ENCODE measurements at regions not wholly inside any gene's neighbourhood (a gene's known extent, or its start where the extent isn't known, plus 50 kb on each side); places are given as distances from the start of the nearest gene placed in this dataset.

DNA sequence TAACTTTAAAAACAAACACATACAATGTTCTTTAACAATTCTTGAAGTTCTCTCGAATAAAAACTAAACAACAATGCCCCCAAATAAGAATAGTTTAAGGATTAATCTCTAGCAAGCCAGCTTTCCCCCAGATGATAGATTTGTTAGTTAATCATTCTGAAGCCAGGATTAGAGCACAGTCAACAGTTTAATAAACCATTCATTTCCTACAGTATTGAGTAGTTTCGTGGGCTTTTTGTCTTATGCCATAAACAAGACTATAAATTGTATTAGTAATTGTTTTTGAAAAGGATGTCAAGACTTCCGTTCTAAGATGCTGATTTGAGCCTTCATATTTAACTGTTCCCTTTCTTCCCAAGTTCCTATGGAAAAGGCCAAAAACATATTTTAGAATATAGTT lies 136.6 kb downstream of the PIK3R1 start:
- TF ChIP-seq, protein P1, sequence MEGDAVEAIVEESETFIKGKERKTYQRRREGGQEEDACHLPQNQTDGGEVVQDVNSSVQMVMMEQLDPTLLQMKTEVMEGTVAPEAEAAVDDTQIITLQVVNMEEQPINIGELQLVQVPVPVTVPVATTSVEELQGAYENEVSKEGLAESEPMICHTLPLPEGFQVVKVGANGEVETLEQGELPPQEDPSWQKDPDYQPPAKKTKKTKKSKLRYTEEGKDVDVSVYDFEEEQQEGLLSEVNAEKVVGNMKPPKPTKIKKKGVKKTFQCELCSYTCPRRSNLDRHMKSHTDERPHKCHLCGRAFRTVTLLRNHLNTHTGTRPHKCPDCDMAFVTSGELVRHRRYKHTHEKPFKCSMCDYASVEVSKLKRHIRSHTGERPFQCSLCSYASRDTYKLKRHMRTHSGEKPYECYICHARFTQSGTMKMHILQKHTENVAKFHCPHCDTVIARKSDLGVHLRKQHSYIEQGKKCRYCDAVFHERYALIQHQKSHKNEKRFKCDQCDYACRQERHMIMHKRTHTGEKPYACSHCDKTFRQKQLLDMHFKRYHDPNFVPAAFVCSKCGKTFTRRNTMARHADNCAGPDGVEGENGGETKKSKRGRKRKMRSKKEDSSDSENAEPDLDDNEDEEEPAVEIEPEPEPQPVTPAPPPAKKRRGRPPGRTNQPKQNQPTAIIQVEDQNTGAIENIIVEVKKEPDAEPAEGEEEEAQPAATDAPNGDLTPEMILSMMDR (IDR thresholded peaks at IDR 0.05; ENCODE audit: insufficient read depth, low read length, severe bottlenecking), result no peak
- FAIRE-seq (no peak), DNase-seq (ENCODE audit: low read depth) (no peak)
- no peaks in the 10 kb centered on the region for H3K36me3 ChIP-seq (ENCODE audit: control insufficient read depth, insufficient read depth, low read length)
- H3K27me3 ChIP-seq (ENCODE audit: control insufficient read depth, insufficient read depth, low read length), result no peaks in the 10 kb centered on the region
- no peak overlapping the region for H3K4me3 ChIP-seq (ENCODE audit: low read depth, low read length)

DNA sequence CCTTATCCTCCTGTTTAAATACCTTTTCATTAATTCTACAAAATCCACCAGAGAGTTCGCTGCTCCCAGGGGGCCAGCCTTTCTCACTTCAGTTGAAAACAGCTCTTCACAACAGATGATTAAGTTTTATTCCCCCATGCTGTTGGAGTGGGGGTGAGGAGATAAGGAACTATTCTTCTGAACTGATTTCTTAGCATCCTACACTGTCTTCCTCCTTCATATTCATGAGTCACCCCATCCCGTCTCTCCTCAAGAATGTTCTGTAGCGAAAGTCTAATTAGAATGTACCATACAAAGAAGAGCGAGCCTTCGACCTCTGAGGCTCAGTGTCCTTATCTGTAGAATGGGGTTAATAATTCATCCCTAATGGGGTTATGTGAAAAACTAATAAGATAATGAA lies 138.0 kb downstream of the PIK3R1 start:
- Histone ChIP-seq H3K4me3 (ENCODE audit: low read depth, low read length) (no peak overlapping the region), H3K36me3 (ENCODE audit: control insufficient read depth, insufficient read depth, low read length) (no peaks in the 10 kb centered on the region), H3K27me3 (ENCODE audit: control insufficient read depth, insufficient read depth, low read length) (no peaks in the 10 kb centered on the region)
- TF ChIP-seq, protein P1 (IDR thresholded peaks at IDR 0.05; ENCODE audit: insufficient read depth, low read length, severe bottlenecking), result no peak
- FAIRE-seq (no peak), DNase-seq (ENCODE audit: low read depth) (no peak)

- FAIRE-seq (no peak), DNase-seq (ENCODE audit: low read depth) (no peak)
- no peak overlapping the region for H3K4me3 ChIP-seq (ENCODE audit: low read depth, low read length)
- TF ChIP-seq, protein P1 (IDR thresholded peaks at IDR 0.05; ENCODE audit: insufficient read depth, low read length, severe bottlenecking), result no peak
- no peaks in the 10 kb centered on the region for H3K36me3 ChIP-seq (ENCODE audit: control insufficient read depth, insufficient read depth, low read length)
- H3K27me3 ChIP-seq (ENCODE audit: control insufficient read depth, insufficient read depth, low read length), result no peaks in the 10 kb centered on the region
These were observed 138.8 kb downstream of the PIK3R1 start for GRCh38 chr5:68354315-68354714.

GRCh38 chr5:68356216-68356615 lies 140.7 kb downstream of the PIK3R1 start:
- H3K4me3 ChIP-seq (ENCODE audit: low read depth, low read length), result no peak overlapping the region
- TF ChIP-seq, protein P1 (IDR thresholded peaks at IDR 0.05; ENCODE audit: insufficient read depth, low read length, severe bottlenecking), result no peak
- no peaks in the 10 kb centered on the region for H3K27me3 ChIP-seq (ENCODE audit: control insufficient read depth, insufficient read depth, low read length)
- DNase-seq (ENCODE audit: low read depth) (no peak), FAIRE-seq (no peak)
- H3K36me3 ChIP-seq (ENCODE audit: control insufficient read depth, insufficient read depth, low read length), result no peaks in the 10 kb centered on the region

DNA sequence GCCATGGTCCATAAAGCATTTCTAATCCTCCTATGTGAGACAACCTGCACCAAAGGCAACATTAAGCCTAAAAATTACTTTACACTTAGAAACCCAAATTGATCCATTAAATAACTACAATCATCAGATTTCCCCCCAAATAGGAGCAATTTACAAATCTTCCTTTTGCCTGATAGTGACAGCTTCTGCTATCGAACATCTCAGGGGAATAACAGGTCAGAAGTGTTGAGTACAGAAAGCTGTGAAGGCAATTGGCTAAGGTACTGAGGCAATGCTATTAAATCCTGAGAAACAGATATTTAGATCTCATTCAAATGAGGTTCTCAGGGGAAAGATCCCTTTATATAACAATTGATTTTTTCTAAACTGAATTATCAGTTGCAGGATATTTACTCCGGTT lies 141.1 kb downstream of the PIK3R1 start:
- H3K4me3 ChIP-seq (ENCODE audit: low read depth, low read length), result no peak overlapping the region
- TF ChIP-seq, protein P1 (IDR thresholded peaks at IDR 0.05; ENCODE audit: insufficient read depth, low read length, severe bottlenecking), result no peak
- no peak for FAIRE-seq
- H3K36me3 ChIP-seq (ENCODE audit: control insufficient read depth, insufficient read depth, low read length), result no peaks in the 10 kb centered on the region
- no peak for DNase-seq (ENCODE audit: low read depth)
- no peaks in the 10 kb centered on the region for H3K27me3 ChIP-seq (ENCODE audit: control insufficient read depth, insufficient read depth, low read length)

DNA sequence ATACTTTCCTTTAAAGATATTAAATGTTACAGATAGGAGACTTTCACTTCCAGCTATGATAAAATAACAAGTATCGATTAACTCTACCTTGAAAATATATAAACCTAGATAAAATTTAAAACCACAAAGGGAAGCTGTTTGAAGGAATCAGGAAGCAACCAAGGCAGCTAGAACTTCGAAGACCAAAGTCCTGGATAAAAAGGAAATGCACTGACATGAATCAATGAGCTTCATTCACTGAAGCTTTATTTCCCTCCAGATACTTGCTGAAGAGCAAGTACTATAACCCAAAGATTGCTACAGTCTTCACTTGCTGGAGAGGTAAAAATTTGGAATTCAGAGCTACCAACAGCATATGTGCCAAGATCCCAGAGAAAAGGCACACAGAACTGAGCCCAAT lies 144.1 kb downstream of the PIK3R1 start:
- DNase-seq (ENCODE audit: low read depth), result no peak
- no peaks in the 10 kb centered on the region for H3K36me3 ChIP-seq (ENCODE audit: control insufficient read depth, insufficient read depth, low read length)
- no peak for FAIRE-seq
- no peaks in the 10 kb centered on the region for H3K27me3 ChIP-seq (ENCODE audit: control insufficient read depth, insufficient read depth, low read length)
- TF ChIP-seq, protein P1 (IDR thresholded peaks at IDR 0.05; ENCODE audit: insufficient read depth, low read length, severe bottlenecking), result no peak
- H3K4me3 ChIP-seq (ENCODE audit: low read depth, low read length), result no peak overlapping the region

Data from bronchial epithelial cell (primary cell).